ENCODE measurements at regions not wholly inside any gene's neighbourhood (a gene's known extent, or its start where the extent isn't known, plus 50 kb on each side); places are given as distances from the start of the nearest gene placed in this dataset.

DNA sequence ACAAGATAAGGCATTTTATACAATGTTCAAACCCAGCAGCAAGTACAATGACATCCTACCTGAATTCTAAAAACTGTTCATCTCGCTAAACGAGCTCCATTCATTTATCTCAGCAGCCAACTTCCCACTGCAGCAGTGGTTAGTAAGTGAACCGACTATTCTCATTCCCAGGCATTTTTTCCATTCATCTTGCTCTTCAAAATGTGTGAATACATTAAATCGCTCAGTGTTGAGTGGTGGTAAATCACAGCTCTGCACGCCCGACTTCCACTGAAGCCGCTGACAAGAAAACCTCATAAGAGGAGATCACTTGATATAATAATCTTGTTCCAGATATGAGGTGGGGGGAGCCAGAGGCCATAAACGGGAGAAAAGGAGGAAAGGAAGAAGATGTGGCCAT lies 746.2 kb upstream of the USP15 start:
- TF ChIP-seq, protein P1, sequence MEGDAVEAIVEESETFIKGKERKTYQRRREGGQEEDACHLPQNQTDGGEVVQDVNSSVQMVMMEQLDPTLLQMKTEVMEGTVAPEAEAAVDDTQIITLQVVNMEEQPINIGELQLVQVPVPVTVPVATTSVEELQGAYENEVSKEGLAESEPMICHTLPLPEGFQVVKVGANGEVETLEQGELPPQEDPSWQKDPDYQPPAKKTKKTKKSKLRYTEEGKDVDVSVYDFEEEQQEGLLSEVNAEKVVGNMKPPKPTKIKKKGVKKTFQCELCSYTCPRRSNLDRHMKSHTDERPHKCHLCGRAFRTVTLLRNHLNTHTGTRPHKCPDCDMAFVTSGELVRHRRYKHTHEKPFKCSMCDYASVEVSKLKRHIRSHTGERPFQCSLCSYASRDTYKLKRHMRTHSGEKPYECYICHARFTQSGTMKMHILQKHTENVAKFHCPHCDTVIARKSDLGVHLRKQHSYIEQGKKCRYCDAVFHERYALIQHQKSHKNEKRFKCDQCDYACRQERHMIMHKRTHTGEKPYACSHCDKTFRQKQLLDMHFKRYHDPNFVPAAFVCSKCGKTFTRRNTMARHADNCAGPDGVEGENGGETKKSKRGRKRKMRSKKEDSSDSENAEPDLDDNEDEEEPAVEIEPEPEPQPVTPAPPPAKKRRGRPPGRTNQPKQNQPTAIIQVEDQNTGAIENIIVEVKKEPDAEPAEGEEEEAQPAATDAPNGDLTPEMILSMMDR (conservative IDR thresholded peaks at IDR 0.05): no peak
- no peak for TF ChIP-seq ZFX (IDR thresholded peaks at IDR 0.05)
- no peak overlapping the region for H3K27ac ChIP-seq

DNA sequence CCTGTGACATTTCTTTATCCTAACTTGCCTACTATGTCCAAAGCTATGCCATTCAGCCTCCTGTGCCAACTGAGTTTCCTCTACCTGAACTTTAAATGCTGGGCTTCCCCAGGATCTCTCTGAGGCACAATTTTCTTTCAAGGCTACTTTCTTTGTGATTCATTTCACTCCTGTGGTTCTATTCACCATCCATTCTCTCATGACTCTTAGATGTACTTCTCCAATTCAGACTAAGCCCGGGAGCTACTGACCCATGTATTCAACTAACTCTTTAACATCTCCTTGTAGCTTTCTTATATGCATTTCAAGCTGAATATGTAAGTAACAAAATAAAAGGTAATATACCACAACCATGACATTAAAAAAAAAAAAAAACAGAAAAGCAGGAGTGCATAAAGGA lies 738.9 kb upstream of the USP15 start:
- no peak overlapping the region for H3K27ac ChIP-seq
- no peak for TF ChIP-seq ZFX (IDR thresholded peaks at IDR 0.05)
- TF ChIP-seq, protein P1 (conservative IDR thresholded peaks at IDR 0.05): no peak

DNA sequence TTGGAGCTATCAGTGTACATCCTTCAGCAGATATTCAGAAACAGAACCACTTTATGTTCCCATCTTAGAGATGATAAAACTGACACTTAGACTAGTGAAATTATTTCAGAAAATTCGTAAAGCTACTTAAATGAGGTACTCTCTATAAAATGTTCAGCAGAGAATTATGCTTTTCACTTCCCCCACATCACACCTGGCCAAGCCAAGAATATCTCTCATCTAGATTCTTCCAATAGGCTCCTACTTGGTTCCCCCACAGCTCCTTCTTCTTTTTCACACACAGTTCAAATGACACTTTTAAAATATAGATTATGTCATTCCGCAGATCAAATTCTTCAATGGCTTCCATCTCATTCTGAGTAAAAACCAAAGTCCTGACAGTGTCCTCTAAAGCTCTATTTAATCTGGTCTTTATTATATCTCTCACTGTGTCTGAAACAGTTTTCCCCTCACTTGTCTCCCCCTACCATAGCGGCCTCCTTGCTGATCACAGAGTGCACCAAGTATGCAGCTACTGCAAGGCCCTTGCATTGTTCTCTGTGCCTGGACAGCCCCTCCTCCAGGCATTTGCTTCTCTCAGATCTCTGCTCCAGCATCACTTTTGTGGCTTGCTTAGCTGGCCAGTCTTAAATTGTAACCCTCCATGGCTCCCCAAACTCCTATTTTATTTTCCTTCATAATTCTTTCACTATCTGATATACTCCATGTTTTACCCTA lies 736.8 kb upstream of the USP15 start:
- TF ChIP-seq, protein P1 (conservative IDR thresholded peaks at IDR 0.05): no peak
- TF ChIP-seq ZFX (IDR thresholded peaks at IDR 0.05): no peak
- H3K27ac ChIP-seq: no peak overlapping the region

DNA sequence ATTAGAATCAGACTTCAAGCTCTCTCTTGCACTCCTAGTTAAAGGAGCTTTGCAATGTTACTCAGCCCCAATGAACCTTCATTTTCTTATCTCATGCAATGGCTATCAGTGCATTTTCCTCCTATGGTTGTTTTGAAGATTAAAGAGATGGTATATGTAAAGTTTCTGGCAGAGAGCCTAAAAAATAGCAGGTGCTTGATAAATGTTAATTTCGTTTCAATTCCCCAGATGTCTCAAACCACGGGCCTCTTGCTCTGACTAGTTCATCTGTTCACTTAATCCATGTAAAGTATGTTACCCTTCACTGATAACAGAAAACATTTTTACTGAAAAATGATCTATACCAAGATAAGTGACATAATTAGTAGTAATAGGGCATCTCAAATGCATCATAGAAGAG lies 735.4 kb upstream of the USP15 start:
- TF ChIP-seq, protein P1 (conservative IDR thresholded peaks at IDR 0.05): no peak
- TF ChIP-seq ZFX (IDR thresholded peaks at IDR 0.05): no peak
- no peak overlapping the region for H3K27ac ChIP-seq

DNA sequence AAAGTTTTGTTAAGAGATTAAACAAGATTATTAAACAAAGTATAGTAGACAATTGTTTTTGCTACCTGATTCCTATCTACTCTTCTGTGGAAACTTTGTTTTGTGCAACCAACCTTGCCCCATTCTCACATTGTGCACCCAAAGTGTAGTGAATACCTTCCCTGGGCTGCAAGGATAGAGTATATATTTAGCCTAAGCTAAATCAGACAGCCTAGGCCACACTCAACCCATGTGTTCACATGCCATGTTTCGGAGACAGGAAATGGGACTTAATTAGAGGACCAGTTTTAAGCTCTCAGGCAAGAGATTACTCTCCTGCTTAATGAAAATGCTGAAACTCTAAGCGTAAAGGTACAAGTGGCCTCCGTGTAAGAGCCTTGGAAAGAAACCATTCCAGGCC lies 734.9 kb upstream of the USP15 start:
- no peak overlapping the region for H3K27ac ChIP-seq
- TF ChIP-seq ZFX (IDR thresholded peaks at IDR 0.05): no peak
- TF ChIP-seq, protein P1 (conservative IDR thresholded peaks at IDR 0.05): no peak

DNA sequence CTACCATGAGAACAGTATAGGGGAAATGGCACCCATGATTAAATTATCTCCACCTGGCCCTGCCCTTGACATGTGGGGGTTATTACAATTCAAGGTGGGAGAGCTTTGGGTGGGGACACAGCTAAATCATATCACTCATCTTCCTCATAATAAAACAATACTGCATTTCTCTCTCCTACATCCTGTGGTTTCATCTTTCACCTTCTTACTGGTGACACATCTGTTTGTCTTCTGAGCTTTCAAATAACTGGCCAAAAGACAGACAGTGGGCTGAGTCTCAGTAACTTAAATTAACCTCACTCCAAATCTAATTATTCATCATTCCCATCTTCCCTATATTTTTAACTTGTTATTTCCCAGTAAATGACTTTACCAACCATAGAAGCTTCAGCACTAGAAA lies 729.7 kb upstream of the USP15 start:
- TF ChIP-seq, protein P1 (conservative IDR thresholded peaks at IDR 0.05): no peak
- TF ChIP-seq ZFX (IDR thresholded peaks at IDR 0.05): no peak
- H3K27ac ChIP-seq: no peak overlapping the region

DNA sequence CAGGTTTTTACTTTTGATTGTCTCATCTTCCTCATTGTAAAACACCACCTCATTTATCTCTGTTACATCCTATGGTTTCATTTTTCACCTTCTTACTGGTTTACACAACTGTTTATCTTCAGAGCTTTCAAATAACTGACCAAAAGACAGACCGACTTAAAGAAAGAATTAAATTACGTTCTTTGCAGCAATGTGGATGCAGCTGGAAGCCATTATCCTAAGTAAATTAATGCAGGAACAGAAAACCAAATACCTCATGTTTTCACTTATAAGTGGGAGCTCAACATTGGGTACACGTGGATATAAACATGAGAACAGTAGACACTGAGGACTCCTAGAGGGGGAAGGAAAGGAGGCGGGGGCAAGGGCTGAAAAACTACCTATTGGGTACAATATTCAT lies 729.0 kb upstream of the USP15 start:
- no peak overlapping the region for H3K27ac ChIP-seq
- TF ChIP-seq, protein P1 (conservative IDR thresholded peaks at IDR 0.05): no peak
- no peak for TF ChIP-seq ZFX (IDR thresholded peaks at IDR 0.05)
